ENCODE measurements at regions not wholly inside any gene's neighbourhood (a gene's known extent, or its start where the extent isn't known, plus 50 kb on each side); places are given as distances from the start of the nearest gene placed in this dataset.

DNA sequence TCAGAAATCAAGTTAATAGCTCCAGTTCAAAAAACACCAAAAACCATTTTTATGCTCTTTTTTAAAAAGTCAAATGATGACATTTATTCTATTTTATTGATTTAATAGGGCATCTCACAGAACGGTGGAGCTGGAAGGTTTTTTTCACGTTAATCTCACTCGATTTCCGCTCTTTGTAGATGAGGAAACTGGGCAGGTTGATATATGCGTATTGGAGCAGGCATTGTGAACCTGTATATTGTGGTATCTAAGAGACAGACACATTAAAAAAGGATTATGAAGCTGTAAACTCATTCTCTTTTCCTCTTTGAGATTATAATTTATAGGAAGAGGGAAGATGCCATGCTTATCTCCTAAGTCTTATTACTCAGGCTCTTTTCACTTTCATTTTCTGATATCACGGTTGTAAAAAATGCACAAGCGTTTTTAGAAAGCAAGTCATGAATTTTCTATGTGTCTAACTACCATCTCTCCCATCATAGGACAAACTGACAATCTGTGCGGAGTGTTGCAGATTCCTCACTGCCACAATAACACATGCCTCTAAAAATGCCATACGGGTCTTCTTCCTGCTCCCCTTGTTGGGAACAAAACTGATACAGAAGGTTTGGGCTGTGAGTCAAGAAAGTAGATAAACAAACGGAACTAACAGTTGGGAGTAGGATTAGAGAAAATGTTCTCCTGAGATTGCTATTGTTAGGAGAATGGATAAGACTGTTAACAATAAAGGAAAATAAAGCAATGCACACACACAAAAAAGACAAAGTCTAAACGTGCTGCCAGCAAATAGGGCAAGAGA is 1997.7 kb downstream of the MAT2B start:
- TF ChIP-seq, protein P1, sequence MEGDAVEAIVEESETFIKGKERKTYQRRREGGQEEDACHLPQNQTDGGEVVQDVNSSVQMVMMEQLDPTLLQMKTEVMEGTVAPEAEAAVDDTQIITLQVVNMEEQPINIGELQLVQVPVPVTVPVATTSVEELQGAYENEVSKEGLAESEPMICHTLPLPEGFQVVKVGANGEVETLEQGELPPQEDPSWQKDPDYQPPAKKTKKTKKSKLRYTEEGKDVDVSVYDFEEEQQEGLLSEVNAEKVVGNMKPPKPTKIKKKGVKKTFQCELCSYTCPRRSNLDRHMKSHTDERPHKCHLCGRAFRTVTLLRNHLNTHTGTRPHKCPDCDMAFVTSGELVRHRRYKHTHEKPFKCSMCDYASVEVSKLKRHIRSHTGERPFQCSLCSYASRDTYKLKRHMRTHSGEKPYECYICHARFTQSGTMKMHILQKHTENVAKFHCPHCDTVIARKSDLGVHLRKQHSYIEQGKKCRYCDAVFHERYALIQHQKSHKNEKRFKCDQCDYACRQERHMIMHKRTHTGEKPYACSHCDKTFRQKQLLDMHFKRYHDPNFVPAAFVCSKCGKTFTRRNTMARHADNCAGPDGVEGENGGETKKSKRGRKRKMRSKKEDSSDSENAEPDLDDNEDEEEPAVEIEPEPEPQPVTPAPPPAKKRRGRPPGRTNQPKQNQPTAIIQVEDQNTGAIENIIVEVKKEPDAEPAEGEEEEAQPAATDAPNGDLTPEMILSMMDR (IDR thresholded peaks at IDR 0.05; ENCODE audit: low read depth, low read length, missing control alignments), result no peak
- no peak for DNase-seq (ENCODE audit: extremely low read depth, low read depth)
- no peak overlapping the region for H3K4me3 ChIP-seq (replicated peaks; ENCODE audit: low read depth, low read length)

DNA sequence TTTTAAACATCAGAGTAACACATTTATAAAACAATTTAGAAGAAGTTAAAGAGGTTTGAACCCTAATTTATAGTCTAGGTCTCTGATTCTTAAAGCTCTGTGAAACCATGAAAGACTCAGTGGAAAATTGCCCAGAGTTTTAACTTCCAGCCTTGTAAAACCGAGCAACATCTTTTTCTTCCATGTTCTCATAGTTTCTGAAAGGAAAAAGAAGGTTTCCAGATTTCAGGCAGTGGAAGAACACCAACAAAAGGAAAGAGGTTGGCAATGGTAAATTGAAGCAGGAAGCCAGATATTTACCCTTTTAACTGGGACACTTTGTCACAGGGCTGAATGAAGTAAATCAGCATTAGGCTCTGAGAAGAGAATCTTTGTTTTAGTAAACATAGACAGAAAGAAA is 1999.3 kb downstream of the MAT2B start:
- no peak for DNase-seq (ENCODE audit: extremely low read depth, low read depth)
- H3K4me3 ChIP-seq (replicated peaks; ENCODE audit: low read depth, low read length), result no peak overlapping the region
- TF ChIP-seq, protein P1 (IDR thresholded peaks at IDR 0.05; ENCODE audit: low read depth, low read length, missing control alignments), result no peak

DNA sequence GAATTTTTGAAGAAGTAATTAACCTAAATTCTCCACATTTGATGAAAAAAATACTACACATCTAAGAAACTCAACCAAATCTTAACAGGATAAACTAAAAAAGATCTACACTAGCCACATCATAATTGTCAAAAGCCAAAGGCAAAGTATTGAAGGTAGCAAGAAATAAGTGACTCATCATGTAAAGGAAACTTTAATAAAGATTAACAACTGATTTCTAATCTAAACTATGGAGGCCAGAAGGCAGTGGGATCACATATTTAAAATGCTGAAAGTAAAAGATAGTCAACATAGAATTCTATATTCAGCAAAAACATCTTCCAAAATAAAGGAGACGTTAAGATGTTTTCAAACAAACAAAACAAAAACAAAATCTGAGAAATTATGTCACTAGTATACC is 2002.9 kb downstream of the MAT2B start:
- TF ChIP-seq, protein P1 (IDR thresholded peaks at IDR 0.05; ENCODE audit: low read depth, low read length, missing control alignments), result no peak
- no peak for DNase-seq (ENCODE audit: extremely low read depth, low read depth)

DNA sequence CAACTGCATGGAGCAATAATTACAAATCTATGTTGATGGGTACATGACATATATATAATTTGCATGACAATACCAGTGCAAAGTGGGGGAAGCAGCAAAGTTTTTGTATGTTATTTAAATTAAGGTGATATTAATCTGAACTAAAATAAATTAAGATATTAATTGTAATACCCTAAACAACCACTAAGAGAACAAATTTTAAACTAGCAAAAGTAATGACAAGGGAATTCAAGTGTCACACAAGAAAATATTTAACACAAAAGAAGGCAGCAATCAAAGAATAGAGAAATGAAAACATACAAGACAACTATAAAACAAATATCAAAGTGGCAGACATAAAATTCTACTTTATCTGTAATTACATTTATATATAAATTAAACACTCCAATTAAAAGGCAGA is 2003.4 kb downstream of the MAT2B start:
- no peak for DNase-seq (ENCODE audit: extremely low read depth, low read depth)
- TF ChIP-seq, protein P1 (IDR thresholded peaks at IDR 0.05; ENCODE audit: low read depth, low read length, missing control alignments), result no peak
- no peak overlapping the region for H3K4me3 ChIP-seq (replicated peaks; ENCODE audit: low read depth, low read length)

More for the DNA sequence above, 2002.9 kb downstream of the MAT2B start:
- no peak overlapping the region for H3K4me3 ChIP-seq (replicated peaks; ENCODE audit: low read depth, low read length)

DNA sequence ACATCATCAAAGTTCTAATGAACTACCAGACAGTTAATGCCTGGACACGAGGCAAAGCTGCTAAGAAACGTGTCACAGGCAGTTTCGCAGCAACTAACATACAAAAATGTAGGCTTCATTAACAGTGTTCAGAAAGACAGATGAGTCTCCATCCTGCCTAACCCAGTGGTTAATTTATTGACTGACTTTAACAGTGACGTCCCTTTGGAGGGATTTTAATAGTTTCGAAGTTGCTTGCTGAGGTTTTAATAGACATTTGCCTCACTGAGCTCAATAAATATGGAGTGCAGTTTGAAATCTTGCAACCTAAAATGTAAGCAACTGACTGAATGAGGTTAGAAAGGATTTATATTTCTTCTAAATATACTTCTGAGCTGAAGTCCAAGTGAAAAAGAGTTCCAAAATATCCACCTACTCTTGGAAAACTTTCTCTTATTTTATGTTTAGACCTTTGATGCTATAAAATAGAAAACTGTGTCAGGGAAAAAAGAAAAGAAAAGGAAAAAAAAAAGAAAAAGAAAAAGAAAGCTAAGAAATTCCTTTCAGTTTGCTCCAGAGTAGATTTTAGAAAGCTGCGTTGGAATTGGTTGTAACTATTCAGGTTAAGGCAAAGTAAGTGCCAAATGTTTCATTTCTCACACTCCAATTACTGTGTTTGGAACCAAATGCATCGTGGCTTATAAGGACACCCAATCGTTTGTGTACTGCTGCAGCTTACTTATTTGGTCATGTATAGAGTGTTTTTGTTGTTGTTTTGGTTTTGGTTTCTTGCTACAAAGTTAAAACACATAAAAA is 2016.6 kb downstream of the MAT2B start:
- TF ChIP-seq, protein P1 (IDR thresholded peaks at IDR 0.05; ENCODE audit: low read depth, low read length, missing control alignments), result no peak
- no peak for DNase-seq (ENCODE audit: extremely low read depth, low read depth)

DNA sequence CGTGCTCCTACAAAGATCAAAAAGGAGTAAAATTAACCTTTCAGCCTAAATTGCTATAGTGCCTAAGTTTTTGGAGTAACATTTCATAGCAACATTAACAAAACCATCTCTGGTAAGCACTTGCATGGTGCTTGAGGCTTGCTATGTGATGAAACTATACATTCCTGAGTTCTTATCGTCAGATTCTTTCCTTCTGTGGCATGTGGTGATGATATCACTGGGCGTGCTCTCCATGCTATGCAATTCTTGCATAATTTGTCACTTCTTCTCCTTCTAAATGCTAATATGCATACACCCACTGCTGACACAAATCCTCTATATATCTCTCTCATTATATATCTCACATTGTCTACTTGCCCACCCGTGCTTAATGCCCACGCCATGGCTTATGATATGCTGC is 2019.9 kb downstream of the MAT2B start:
- TF ChIP-seq, protein P1 (IDR thresholded peaks at IDR 0.05; ENCODE audit: low read depth, low read length, missing control alignments), result no peak
- no peak overlapping the region for H3K4me3 ChIP-seq (replicated peaks; ENCODE audit: low read depth, low read length)
- DNase-seq (ENCODE audit: extremely low read depth, low read depth), result no peak

More for the DNA sequence above, 2016.6 kb downstream of the MAT2B start:
- H3K4me3 ChIP-seq (replicated peaks; ENCODE audit: low read depth, low read length), result no peak overlapping the region
